ENCODE measurements at regions not wholly inside any gene's neighbourhood (a gene's known extent, or its start where the extent isn't known, plus 50 kb on each side); places are given as distances from the start of the nearest gene placed in this dataset.

- no peaks in the 10 kb centered on the region for H3K27me3 ChIP-seq (replicated peaks in 1 of 2; ENCODE audit: control insufficient read depth in 2 of 2, insufficient read depth in 2 of 2, low read length in 1 of 2)
- H4K20me1 ChIP-seq (ENCODE audit: control insufficient read depth, insufficient read depth), result no peaks in the 10 kb centered on the region
- no peak overlapping the region for H3K4me2 ChIP-seq (ENCODE audit: control insufficient read depth, insufficient read depth)
- H3K4me3 ChIP-seq, result no peak overlapping the region
- CTCF ChIA-PET, result no interaction called here
- TF ChIP-seq ATF2 (IDR thresholded peaks at IDR 0.05; ENCODE audit: low read length) (no peak), ZNF207 (IDR thresholded peaks at IDR 0.05; ENCODE audit: borderline replicate concordance) (no peak), WRNIP1 (IDR thresholded peaks at IDR 0.05; ENCODE audit: borderline replicate concordance, low read depth, low read length) (no peak), KAT2A (conservative IDR thresholded peaks at IDR 0.05; ENCODE audit: control insufficient read depth, low read depth, low read length) (no peak), CEBPB (IDR thresholded peaks at IDR 0.05; ENCODE audit: borderline replicate concordance in 1 of 2, low read depth in 2 of 2, low read length in 2 of 2) (no peak), NFYB (IDR thresholded peaks at IDR 0.05; ENCODE audit: insufficient read depth, low read depth, low read length) (no peak), RFX5 (IDR thresholded peaks at IDR 0.05; ENCODE audit: low read depth, low read length) (no peak), NFXL1 (IDR thresholded peaks at IDR 0.05; ENCODE audit: borderline replicate concordance) (no peak), ZNF687 (IDR thresholded peaks at IDR 0.05) (no peak), CBFB (IDR thresholded peaks at IDR 0.05; ENCODE audit: low read depth) (no peak), TBL1XR1 (IDR thresholded peaks at IDR 0.05; ENCODE audit: low read depth, low read length) (no peak), SP1 (IDR thresholded peaks at IDR 0.05; ENCODE audit: low read depth, low read length) (no peak), SIN3A (IDR thresholded peaks at IDR 0.05; ENCODE audit: low read depth, low read length) (no peak), KDM1A (IDR thresholded peaks at IDR 0.05; ENCODE audit: borderline replicate concordance) (no peak)
- no peak overlapping the region for H2AFZ ChIP-seq (ENCODE audit: control insufficient read depth, low read depth, low read length)
- SMC1A ChIA-PET (ENCODE audit: uncharacterized antibody, unreplicated experiment), result no interaction called here
- POLR2A ChIA-PET, result no interaction called here
- in situ Hi-C loops (cut with MboI), result no loop called here
- no peak for FAIRE-seq
- RAD21 ChIA-PET (ENCODE audit: unreplicated experiment), result no interaction called here
- BruUV-seq (replicated peaks), result no TSS peak
- no peak overlapping the region for H3K9ac ChIP-seq (ENCODE audit: control insufficient read depth, insufficient read depth, low read length)
- DNase-seq (ENCODE audit: low read depth, low spot score), result no peak
- no peaks in the 10 kb centered on the region for H3K4me1 ChIP-seq (ENCODE audit: control insufficient read depth, insufficient read depth, low read length)
- no peak for ATAC-seq
- WGBS (ENCODE audit: insufficient coverage, insufficient replicate concordance, low lambda C conversion rate, missing lambda C conversion rate), result 0% methylated on average over 1 of the region's 1 CpG
- no peaks in the 10 kb centered on the region for H3K9me3 ChIP-seq (replicated peaks; ENCODE audit: control insufficient read depth, insufficient read depth, low read length)
- intact Hi-C loops (cut with micrococcal nuclease; ENCODE audit: unreplicated experiment), result no loop called here
- H3K27ac ChIP-seq (ENCODE audit: control insufficient read depth, insufficient read depth), result no peak overlapping the region
- no peaks in the 10 kb centered on the region for H3K36me3 ChIP-seq (ENCODE audit: control insufficient read depth in 2 of 2, insufficient read depth in 2 of 2, low read length in 1 of 2)
- no peaks in the 10 kb centered on the region for H3K79me2 ChIP-seq (ENCODE audit: control insufficient read depth, insufficient read depth, low read length)
Observed at GRCh38 chr18:39622431-39622830, 2056.8 kb upstream of the CELF4 start.

Data from GM12878 (cell line).